GM19395 (cell line): ENCODE measurements at regions not wholly inside any gene's neighbourhood (a gene's known extent, or its start where the extent isn't known, plus 50 kb on each side); places are given as distances from the start of the nearest gene placed in this dataset.

ENCODE experiments used
- ATAC-seq: cut with Tn5 transposase; IDR thresholded peaks from one replicate; pipeline ENCODE4 v1.9.1; 2021; ENCODE audit warnings: mild to moderate bottlenecking, moderate library complexity; ENCODE audit not compliant: unreplicated experiment

DNA sequence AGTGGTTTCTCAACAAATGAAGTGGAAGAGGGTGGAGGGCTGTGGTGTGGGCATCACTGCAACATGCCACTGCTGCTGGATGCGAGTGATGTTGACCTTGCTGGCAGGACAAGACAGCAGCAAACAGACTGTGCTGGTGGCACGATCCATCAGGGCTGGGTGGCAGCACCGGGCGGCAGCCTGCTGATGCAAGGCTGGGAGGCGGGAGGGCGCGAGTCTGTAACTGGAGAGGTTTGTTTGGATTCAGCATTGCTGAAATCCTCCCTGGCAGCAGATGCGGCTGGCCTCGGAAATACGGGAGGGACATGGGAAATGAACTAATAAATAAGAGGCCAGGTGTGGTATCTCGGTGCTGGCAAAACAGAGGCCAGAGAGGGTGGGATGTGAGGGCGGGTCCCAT lies 224.2 kb downstream of the ENGASE start:
- ATAC-seq, result no peak

DNA sequence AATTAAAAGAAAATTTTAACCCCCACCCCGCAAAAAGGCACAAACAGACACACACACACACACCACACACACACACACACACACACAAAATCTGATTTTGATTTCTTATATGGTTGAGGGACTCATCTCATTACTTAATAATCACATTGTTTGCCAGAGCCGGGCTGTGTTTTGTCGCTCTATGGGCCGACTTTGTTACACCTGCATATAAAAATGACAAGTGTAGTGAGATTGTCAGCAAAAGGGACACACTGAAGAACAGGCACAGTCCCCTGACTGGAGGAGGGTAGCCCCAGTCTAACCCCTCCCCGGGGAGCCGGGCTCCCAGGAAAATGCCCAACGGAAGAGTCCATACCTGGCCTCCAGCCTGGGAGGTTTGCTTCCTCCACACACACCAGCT lies 221.6 kb downstream of the ENGASE start:
- ATAC-seq, result no peak

DNA sequence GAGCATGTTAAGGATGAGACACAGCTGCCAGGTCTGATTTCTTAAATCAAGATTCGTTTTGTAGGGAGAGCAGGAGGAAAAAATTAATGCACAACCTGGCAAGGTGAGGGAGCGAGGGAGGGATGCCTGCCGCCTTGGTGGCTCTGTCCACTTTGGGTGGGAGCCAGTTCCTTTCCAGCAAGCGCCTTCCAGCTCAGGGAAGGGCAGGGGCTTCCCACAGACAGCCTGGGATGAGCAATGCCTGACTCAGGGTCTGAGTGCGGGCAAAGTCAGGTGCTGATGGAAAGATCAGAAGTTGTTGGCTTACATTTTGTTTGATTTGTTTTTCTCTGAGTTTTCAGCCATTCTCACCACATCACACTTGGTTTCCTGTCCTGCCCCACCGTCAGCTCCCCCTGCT lies 220.7 kb downstream of the ENGASE start:
- ATAC-seq, result no peak

DNA sequence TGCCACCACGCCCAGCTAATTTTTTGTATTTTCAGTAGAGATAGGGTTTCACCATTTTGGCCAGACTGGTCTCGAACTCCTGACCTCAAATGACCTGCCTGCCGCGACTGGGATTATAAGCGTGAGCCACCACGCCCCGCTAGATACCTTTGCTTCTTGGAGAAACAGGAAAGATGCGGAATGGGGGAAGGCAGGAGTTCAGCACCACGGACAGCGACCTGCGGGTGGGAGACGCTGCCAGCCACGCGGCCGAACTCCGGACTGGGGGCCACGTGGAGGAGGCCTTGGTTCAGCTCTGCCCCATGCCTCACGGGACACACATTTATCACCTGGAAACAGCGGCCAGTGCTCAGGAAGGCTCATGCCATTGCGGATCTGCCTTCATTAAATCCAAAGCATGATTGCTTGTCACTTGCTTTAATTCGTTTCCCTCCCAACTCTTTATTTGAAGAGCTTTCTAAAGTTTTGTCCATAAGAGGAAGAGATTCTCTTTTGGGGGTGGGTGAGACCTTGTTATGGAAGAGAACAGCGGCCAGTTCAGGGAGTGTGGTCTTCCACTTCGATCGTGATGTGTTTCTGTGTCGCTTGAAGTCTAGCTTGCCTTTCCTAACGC lies 219.9 kb downstream of the ENGASE start:
- no peak for ATAC-seq

DNA sequence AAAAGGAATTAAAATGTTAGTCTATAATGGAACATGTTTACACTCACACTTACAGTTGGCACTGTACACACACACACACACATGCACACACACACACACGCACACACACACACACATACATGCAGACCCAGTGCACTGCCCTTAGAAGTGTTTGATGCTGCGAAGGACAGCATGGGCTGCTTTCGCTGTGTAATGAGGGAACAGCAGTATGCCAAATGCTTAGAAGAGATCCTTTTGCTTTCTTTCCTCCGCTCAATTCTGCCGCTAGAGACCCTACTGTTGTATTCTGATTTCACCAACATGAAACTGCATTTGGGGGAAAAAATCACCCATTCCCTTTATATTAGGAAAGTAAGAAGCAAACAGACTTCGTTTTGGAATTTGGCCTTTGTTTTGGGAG lies 217.9 kb downstream of the ENGASE start:
- ATAC-seq, result no peak

DNA sequence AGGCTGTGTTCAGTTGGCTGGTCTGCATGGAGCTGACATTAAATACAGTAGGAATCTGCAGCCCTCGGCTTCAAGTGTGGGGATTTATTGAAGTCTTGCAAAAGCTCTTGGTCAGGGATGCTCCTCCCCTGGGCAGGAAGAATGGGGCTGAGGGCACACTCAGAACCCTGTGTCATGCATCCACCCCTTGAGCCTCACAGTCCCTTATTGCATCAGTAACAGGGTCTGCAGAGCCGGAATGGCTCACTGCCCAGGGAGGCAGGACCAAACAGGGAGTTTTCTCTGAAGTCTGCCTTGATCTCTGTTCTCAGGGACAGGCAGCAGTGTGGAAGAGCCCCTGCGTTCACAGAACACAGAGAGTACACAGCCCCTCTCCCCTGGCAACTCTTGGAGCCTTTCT lies 216.8 kb downstream of the ENGASE start:
- ATAC-seq, result no peak

DNA sequence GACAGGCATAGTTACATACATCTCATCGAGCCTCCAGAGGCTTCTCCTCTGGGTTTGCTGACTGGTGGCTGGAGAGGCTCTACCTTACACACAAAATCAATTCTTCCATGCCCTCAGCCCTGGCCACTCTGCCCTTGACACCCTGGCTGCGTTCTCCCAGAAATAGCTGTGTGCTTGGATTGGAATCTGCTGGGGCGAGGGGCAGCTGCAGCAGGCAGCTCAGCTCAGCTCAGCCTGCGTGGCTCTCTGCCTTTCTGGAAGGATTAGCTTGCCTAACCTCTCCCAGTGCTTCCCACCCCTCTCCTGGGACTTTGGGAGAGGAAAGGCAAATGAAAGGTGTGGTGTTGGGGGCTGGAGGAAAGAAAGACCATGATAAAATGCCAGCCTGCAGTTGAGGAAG lies 216.1 kb downstream of the ENGASE start:
- ATAC-seq, result no peak

DNA sequence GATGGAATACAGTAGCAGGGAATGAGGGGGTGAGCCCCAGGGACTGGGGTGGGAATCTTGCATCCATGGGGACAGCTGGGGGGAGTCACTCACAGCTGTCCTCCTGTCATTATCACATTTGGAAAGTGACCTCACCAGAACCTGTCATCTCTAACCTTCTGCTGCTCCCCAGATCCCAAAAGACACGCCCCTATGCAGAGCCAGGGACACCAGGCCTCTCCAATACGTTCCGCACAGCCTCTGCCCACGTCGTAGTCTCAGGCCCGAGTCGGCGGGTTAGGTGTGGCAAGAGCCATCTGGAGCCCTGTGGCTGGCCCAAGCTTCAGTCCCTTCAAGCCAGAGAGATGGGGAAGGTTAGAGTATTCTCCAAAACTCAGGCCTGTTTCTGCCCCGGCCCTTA lies 214.3 kb downstream of the ENGASE start:
- ATAC-seq, result no peak

DNA sequence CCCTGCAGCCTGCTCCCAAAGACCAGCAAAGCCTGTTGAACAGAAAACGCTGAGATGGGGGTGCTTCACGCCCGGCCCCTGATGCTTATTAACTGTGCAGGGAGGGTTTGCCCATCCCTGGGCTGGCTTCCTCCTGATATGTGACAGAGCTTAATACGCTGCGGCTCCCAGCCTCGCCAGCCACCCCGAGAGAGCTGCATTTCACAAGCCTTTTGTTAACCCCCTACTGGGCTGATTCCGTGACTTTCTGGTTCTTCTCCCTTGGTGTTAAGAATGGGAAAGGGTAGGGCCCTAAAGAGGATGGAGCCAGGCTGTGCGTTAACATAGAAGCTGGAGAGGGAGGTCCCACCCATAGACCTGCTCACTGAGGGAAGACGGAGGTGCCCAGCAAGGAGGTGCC lies 211.8 kb downstream of the ENGASE start:
- no peak for ATAC-seq

DNA sequence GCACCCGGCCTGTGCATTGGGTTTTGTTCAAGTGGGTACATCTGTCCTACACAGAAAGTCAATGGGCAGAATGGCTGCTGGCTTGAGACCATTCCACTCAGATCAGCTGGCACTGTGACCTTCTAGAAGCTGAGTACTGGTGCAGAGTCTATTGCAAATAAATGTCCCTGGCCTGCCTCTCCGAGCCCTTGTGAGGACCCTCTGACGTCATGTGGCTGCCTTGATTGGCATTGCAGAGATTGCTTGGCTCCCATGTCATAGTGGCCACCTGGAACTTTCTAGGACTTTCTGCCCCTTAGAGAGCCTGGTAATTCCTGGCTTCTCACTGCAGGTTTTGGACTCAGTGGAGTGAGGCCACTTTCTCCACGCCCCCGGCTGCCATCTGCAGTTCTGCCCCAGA lies 211.3 kb downstream of the ENGASE start:
- ATAC-seq, result no peak

DNA sequence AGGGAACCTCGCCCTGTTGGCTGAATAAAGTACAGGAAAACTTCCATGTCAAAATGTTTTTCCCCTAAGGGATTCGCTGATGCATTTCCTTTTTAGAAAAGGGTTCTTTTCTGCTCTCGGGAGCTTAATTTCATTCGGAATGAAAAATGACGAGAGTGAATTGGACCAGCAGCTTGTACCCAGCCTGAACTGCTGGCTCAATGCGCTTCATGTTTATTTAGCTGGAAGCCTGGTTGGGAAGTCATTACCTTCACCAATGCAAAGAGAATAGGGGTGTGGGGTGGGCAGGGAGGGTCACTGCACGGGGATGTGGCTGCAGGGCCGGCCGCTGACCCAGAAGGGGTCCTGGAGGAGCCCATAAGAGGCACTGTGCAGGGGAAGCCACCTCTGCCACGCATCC lies 207.7 kb downstream of the ENGASE start:
- no peak for ATAC-seq

DNA sequence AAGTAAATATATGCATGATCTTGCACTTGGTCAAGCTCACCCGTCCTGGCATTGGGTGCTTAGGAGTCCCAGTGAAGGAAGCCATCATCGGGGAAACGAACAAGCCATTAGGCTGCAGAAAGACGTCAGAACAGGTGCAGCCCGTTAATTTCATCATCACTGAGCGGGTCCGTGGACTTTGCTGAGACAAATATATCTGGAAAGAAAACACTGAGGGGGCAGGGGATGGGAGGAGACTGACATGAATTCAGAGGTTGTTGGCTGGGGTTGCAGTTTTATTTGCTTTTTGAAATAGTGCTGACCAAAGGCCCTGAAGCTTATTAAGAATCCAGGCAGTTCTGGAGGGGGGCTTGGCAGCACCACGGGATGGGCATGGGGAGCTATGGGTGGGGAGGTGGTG lies 207.2 kb downstream of the ENGASE start:
- no peak for ATAC-seq

DNA sequence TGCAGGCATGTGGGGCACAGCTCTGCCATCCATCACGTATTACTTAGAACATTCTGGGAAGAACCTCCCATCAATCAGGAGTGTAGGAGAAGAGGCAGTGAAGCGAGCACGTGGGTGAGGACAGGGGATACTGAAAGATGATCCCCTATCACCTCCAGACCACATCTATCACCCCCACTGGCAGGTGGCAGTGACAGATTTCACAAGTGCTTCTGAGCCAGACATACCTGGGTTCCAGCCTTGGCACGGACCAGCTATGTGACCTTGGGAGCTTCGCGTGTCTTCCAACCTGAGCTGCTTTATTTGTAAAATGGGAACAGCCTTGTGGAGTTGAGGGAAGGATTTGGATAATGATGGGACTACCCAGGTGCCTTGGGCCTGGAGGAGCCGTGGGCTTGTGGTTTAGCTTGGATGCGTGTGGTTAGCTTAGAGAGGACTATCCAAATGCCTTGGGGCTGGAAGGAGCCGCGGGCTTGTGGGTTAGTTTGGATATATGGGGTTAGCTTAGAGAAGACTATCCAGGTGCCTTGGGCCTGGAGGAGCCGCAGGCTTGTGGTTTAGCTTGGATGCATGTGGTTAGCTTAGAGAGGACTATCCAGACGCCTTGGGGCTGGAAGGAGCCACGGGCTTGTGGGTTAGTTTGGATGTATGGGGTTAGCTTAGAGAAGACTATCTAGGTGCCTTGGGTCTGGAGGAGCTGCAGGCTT lies 206.4 kb downstream of the ENGASE start:
- ATAC-seq, result no peak

DNA sequence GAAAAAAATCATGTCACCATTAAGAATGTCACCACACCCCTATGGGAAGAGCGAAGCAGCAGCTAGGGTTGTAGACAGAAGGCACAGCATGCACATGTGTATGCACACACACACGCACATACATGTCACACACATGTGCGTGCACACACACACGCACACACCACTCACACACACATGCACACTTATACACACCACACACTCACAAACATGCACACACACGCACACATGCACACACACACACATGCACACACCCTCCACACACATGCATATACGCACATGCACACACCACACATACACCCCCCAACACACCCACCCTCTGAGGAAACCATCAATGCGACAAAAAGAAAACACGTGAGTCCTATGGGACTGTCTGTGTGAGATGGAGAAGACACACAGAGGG lies 205.4 kb downstream of the ENGASE start:
- ATAC-seq, result no peak

DNA sequence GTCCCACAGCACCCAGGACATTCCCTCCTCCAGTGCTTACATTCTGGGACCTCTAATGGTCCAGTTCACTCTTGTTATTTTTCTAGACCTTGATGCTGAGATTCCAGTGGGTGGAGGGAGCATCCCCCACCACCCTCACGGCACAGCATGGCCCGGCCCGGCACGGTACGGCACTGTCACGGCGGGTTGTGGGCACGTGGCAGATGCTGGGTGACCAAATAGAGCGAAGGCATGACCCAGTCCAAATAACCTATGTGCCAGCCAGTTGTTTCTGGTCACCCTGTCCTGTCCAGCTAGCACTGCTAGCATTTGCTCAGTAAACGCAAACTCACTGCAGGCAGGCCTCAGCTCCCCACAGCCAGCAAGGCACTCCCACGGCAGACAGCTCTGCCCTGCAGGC lies 204.7 kb downstream of the ENGASE start:
- ATAC-seq, result no peak

DNA sequence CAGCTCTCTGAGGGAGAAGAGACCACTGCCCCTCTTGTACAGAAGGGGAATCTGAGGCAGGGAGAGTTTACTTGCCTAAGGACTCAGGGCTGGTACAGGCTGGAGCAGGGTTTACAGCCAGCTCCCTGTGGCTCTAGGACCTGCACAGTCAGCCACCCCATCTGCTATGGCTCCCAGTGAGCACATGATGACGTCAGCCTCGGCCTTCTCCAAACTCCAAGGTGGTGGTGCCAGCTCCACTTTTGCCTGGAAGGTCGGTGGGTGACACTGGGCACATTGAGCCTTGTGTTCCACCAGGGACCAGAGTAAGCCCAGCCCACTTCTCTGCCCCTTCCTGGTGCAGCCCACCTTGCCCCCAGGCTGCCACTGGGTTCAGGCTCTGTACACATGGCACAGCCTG lies 202.2 kb downstream of the ENGASE start:
- no peak for ATAC-seq

DNA sequence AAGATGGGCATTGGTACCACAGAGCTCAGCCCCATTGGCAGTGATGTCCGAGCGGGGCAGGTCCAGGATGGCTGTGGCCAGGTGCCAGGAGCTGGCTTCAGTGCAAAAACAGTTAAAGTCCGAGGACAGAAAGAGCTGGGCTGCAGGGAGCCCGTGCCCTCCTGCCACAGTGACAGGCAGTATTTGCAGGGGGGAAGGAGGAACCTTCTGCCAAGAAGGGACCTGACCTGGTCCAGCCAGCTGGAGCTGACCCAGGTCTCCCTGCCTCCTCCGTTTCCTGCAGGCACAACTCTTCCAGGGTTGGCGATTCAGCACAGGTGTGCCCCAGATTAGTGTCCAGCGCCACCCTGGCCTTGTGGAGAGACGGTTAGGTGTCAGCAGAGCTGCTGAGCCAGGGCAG lies 199.0 kb downstream of the ENGASE start:
- no peak for ATAC-seq

DNA sequence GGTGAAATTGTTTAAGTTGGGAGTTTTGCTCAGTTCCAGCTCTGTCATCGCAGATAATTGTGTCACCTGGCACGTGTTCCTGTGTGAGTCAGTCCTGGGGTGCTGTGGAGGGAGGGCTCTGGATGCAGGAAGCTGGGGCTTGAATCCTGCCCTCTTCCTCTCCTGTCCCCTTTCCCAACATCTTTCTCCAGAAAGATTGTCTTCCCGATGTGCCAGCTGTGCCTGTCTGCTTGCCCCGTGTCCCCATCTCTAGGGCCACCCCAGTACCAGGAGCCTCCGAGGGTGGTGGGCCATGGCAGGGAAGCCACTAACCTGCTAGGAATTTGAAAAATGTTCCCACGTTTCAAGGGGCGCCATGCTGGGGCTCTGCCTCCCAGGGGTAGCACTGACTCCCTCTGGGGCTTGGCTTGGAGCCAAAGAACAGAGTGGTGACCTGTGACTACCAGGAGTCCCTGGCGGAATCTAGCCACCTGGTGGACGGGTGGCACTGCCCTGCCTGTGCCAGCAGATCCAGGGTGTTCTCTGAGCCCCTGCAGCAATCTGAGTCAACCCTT lies 198.1 kb downstream of the ENGASE start:
- ATAC-seq, result no peak

DNA sequence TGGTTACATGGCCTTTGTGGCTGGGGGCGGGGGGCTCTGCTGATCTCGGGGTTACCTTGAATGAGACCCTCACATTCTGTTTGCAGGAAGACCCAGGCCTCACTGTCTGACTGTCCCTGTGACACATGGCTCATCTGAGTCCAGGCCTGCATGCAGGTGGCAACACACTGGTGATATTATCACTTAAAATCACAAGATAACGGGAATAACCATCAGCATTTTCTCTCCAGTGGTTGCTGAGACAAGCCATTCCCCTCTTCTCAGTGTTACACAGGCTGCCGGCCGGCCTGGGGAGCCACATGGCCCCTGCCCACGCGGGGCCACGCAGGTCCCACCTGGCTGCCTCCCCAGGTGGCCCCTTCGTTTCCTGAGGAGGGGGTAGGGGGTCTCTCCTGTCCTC lies 197.6 kb downstream of the ENGASE start:
- ATAC-seq, result no peak

DNA sequence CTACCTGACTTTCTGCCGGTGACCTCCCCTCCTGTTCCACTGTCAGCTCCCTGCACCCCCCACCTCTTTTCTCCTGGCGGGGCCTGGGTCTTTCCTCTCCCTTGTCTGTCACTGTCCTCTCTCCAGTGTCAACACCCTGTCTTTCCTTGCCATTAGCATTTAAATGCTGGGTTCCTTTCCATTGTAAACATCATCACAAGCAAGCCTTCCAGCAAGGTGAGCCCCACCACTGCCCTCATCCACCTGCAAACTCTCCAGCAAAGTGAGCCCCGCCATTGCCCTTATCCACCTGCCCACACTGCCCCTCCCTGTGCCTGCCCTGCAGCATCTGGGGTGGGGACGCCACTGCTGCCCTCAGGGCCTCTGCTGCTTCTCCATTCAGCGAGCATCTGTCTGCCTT lies 195.0 kb downstream of the ENGASE start:
- no peak for ATAC-seq

DNA sequence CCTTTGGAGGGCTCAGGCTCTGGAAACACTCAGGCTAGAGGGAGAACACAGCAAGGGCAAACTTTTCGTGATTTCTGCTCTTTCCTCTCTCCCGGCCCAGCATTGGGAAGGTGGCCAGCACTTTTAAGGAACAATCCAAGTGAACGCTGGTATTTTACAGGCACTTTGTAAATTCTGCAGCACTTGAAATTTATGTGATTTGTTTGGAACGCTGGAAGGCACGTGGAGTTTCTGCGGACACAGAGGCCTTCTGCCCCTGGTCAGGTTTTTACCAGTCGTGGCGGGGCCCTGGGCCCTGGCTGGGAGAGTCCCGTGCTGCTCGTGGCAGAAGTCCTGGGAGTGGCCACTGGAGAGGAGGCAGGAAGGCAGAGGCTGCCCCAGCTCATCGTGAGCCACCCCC lies 188.6 kb downstream of the ENGASE start:
- ATAC-seq, result no peak

DNA sequence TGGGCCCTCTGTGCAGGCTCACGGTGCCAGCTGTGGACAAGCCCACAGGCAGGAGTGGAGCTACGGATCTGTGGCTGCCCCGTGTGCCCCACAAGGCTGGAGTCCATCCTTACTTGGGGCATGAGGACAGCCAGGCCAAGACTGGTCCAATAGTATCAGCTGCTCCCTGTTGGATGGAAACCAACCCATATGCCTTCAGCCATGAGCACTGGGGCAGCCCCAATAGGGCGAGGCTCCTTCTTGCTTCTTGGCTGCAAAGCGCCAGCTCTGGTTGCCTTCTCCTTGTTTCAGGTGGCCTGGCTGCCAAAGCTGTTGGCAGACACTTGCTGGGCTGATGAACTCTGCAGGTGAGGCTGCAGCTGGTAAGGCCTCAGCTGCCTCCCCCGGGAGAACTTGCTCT lies 188.0 kb downstream of the ENGASE start:
- ATAC-seq, result no peak
